Stimulated activated CD4-positive, alpha-beta T cell treated with anti-CD3 and anti-CD28 coated beads, Interleukin-1b, Interleukin-23, amount 100 ng/mL, for 1 hour (primary cell): ENCODE measurements at regions not wholly inside any gene's neighbourhood (a gene's known extent, or its start where the extent isn't known, plus 50 kb on each side); places are given as distances from the start of the nearest gene placed in this dataset.
"Not testable (repeated sequence)": the region's sequence is repeated elsewhere in the genome, so short reads cannot be mapped to it uniquely, and the experiment has no call there.

ENCODE experiments used
- DNase-seq, 2 donors: peaks; one replicate each; pipeline ENCODE4 v3.0.0-alpha.2; 2020; ENCODE audit warnings: low read depth in 2 of 2

GRCh38 chr2:57698392-57698791 lies 348.2 kb upstream of the VRK2 start:
- DNase-seq: no peak

GRCh38 chr2:57698935-57699449 lies 347.6 kb upstream of the VRK2 start:
- DNase-seq: no peak

- no peak for DNase-seq
These were observed 345.2 kb upstream of the VRK2 start for GRCh38 chr2:57701391-57701791.

GRCh38 chr2:57703407-57703806 lies 343.2 kb upstream of the VRK2 start:
- DNase-seq: no peak

GRCh38 chr2:57707794-57708193 lies 338.8 kb upstream of the VRK2 start:
- not testable (repeated sequence) for DNase-seq

- no peak for DNase-seq
These were observed 334.6 kb upstream of the VRK2 start for GRCh38 chr2:57711991-57712390.

- DNase-seq: no peak
These were observed 325.6 kb upstream of the VRK2 start for GRCh38 chr2:57720728-57721627.

- no peak for DNase-seq
These were observed 321.2 kb upstream of the VRK2 start for GRCh38 chr2:57725337-57725947.

GRCh38 chr2:57726294-57726693 lies 320.3 kb upstream of the VRK2 start:
- no peak for DNase-seq

GRCh38 chr2:57728691-57729090 lies 317.9 kb upstream of the VRK2 start:
- no peak for DNase-seq

GRCh38 chr2:57733956-57734355 lies 312.6 kb upstream of the VRK2 start:
- no peak for DNase-seq

- DNase-seq: no peak
These were observed 305.7 kb upstream of the VRK2 start for GRCh38 chr2:57740891-57741290.

- DNase-seq: no peak
These were observed 293.0 kb upstream of the VRK2 start for GRCh38 chr2:57753636-57754035.

GRCh38 chr2:57758686-57759085 lies 287.9 kb upstream of the VRK2 start:
- DNase-seq: no peak

- no peak for DNase-seq
These were observed 287.5 kb upstream of the VRK2 start for GRCh38 chr2:57759131-57759530.

- DNase-seq: peak; percentile 30 to 70
These were observed 286.7 kb upstream of the VRK2 start for GRCh38 chr2:57759822-57760300.

GRCh38 chr2:57760381-57760801 lies 286.2 kb upstream of the VRK2 start:
- no peak for DNase-seq

- no peak for DNase-seq
These were observed 269.7 kb upstream of the VRK2 start for GRCh38 chr2:57776916-57777315.

GRCh38 chr2:57782587-57782986 lies 264.0 kb upstream of the VRK2 start:
- no peak for DNase-seq

- DNase-seq: no peak
These were observed 253.3 kb upstream of the VRK2 start for GRCh38 chr2:57793310-57793709.

GRCh38 chr2:57796527-57796926 lies 250.1 kb upstream of the VRK2 start:
- no peak for DNase-seq

GRCh38 chr2:57798346-57798745 lies 248.3 kb upstream of the VRK2 start:
- DNase-seq: no peak

- DNase-seq: no peak
These were observed 244.4 kb upstream of the VRK2 start for GRCh38 chr2:57802243-57802642.
